Gastrocnemius medialis (tissue), 4 donors: ENCODE measurements at regions not wholly inside any gene's neighbourhood (a gene's known extent, or its start where the extent isn't known, plus 50 kb on each side); places are given as distances from the start of the nearest gene placed in this dataset.

Experiments
- ATAC-seq, 2 donors: fragments of 150-250 bp; one replicate each; pipeline ENCODE4 v1.9.1; 2016
- DNase-seq, 2 donors: peaks; one replicate each; pipeline ENCODE4 v3.0.0-alpha.2; 2019
- H3K27ac ChIP-seq, 4 donors: fragments of 200-600 bp; sonication (generic); 1 replicate in 1 of 4; 2 replicates in 3 of 4; pipeline ENCODE4 v1.5.1; 2016 to 2018; ENCODE audit warnings: mild to moderate bottlenecking in 2 of 4, moderate library complexity in 1 of 4
- H3K27me3 ChIP-seq, 3 donors: fragments of 200-600 bp; sonication (generic) in 2 of 3; 1 replicate in 1 of 3; 2 replicates in 2 of 3; pipeline versions ENCODE4 v1.5.1 to v1.6.0; 2016 to 2019; ENCODE audit warnings: mild to moderate bottlenecking in 1 of 3, moderate library complexity in 1 of 3
- H3K36me3 ChIP-seq, 2 donors: fragments of 200-600 bp; sonication (generic) in 1 of 2; one replicate each; pipeline ENCODE4 v1.5.1; 2017 to 2018
- H3K4me1 ChIP-seq, 2 donors: fragments of 200-600 bp; sonication (generic) in 1 of 2; one replicate each; pipeline ENCODE4 v1.5.1; 2016 to 2017; ENCODE audit warnings: mild to moderate bottlenecking in 2 of 2
- H3K4me3 ChIP-seq, 4 donors: fragments of 200-600 bp; sonication (generic) in 3 of 4; 1 replicate in 1 of 4; 2 replicates in 3 of 4; pipeline ENCODE4 v1.5.1; 2016 to 2019; ENCODE audit warnings: mild to moderate bottlenecking in 2 of 4
- H3K9me3 ChIP-seq, 3 donors: fragments of 200-600 bp; sonication (generic) in 2 of 3; 1 replicate in 1 of 3; 2 replicates in 2 of 3; pipeline ENCODE4 v1.5.1; 2016 to 2019
- POLR2A ChIP-seq, 2 donors: fragments of 450-650 bp; IDR thresholded peaks; one replicate each; pipeline ENCODE4 v1.6.1; 2017; ENCODE audit warnings: antibody characterized with exemption in 2 of 2, mild to moderate bottlenecking in 2 of 2, moderate library complexity in 2 of 2
- in situ Hi-C, 4 donors: fragments of 200-750 bp; cut with MboI; loops; one replicate each; pipeline versions ENCODE4 v1.15.0 to v1.8.0; 2017; ENCODE audit warnings: low sequenced_read_pairs in 4 of 4
- intact Hi-C: fragments of 100-400 bp; cut with DNase I; formaldehyde crosslinking; loops from one replicate; pipeline ENCODE4 v1.15.1; 2023; ENCODE audit warnings: low total_unique reads
- TF ChIP-seq, protein P1 (sequence below), 5 experiments: fragments of 450-650 bp in 3 of 5; fragments of 200-600 bp in 2 of 5; sonication (generic) in 2 of 5; IDR thresholded peaks in 4 of 5; conservative IDR thresholded peaks in 1 of 5; 1 replicate in 4 of 5; 2 replicates in 1 of 5; pipeline ENCODE4 v1.5.1; 2016 to 2019; ENCODE audit warnings: antibody characterized with exemption in 5 of 5, mild to moderate bottlenecking in 3 of 5, moderate library complexity in 3 of 5

DNA sequence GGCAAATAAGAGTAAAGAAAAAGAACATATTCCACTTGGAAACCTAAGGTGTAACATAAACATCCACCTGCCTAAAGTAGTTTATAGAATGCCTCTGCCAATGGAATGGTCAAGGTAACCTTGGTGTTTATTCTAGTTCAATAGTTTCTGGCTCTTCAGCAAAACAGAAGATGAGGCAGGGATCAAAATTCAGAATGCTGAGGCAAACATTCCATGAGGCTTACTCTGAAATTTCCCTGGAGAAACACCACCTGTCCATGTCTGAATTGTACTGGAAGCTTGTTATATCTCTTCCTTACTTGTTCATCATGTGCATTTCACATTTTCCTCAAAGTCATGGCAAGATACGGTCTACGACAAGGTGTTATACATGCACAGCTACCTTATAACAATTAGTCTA is 1862.4 kb upstream of the ACO1 start:
- intact Hi-C loops: no loop called here
- Histone ChIP-seq H3K27me3 (no peaks in the 10 kb centered on the region), H3K36me3 (no peaks in the 10 kb centered on the region), H3K4me1 (no peaks in the 10 kb centered on the region), H3K9me3 (no peaks in the 10 kb centered on the region), H3K27ac (no peak overlapping the region), H3K4me3 (no peak overlapping the region)
- TF ChIP-seq, protein P1, sequence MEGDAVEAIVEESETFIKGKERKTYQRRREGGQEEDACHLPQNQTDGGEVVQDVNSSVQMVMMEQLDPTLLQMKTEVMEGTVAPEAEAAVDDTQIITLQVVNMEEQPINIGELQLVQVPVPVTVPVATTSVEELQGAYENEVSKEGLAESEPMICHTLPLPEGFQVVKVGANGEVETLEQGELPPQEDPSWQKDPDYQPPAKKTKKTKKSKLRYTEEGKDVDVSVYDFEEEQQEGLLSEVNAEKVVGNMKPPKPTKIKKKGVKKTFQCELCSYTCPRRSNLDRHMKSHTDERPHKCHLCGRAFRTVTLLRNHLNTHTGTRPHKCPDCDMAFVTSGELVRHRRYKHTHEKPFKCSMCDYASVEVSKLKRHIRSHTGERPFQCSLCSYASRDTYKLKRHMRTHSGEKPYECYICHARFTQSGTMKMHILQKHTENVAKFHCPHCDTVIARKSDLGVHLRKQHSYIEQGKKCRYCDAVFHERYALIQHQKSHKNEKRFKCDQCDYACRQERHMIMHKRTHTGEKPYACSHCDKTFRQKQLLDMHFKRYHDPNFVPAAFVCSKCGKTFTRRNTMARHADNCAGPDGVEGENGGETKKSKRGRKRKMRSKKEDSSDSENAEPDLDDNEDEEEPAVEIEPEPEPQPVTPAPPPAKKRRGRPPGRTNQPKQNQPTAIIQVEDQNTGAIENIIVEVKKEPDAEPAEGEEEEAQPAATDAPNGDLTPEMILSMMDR (IDR thresholded peaks at IDR 0.05 in 4 of 5, conservative IDR thresholded peaks at IDR 0.05 in 1 of 5): no peak
- no peak for TF ChIP-seq POLR2A (IDR thresholded peaks at IDR 0.05)
- ATAC-seq: no peak
- in situ Hi-C loops: no loop called here
- no peak for DNase-seq

DNA sequence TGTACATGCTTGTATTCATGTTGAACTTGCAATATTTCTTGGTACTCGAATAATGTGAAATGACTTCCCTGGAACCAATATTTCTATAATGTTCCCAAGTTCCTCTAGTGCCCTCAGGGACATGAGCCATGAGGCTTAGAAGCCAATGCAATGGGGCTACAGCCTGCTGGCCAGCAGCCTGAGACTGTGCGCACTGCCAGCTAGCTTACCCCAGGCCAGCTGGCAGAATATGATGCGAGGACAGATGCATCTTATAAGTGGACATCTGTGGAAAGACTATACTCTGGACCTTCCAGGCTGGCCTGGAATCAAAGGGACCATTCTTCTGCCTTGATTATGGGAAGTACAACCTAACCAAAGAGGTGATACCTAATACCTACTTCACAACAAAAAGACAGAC is 1862.0 kb upstream of the ACO1 start:
- H3K4me3 ChIP-seq: no peak overlapping the region
- intact Hi-C loops: no loop called here
- no peaks in the 10 kb centered on the region for H3K27me3 ChIP-seq
- H3K4me1 ChIP-seq: no peaks in the 10 kb centered on the region
- in situ Hi-C loops: no loop called here
- H3K9me3 ChIP-seq: no peaks in the 10 kb centered on the region
- no peak overlapping the region for H3K27ac ChIP-seq
- H3K36me3 ChIP-seq: no peaks in the 10 kb centered on the region
- DNase-seq (no peak), ATAC-seq (no peak)
- TF ChIP-seq, protein P1 (IDR thresholded peaks at IDR 0.05 in 4 of 5, conservative IDR thresholded peaks at IDR 0.05 in 1 of 5): no peak
- no peak for TF ChIP-seq POLR2A (IDR thresholded peaks at IDR 0.05)

DNA sequence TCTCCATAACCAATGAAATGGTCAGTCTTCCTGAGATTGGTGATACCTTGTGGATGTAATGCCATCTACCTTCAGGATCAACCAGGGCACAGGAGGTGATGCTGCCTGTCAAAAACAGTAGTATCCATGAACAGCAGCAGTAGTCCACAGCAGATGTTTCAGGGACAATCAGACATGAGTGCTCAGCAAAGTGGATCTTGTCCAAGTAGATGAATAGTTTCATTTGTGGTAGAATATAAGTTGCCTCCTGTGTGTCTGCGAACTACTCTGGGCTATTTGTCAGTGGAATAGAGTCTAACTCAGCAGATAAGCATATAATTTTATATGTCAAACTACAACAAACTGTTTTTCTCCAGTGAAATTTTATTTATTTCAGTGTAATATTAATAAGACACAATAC is 1860.1 kb upstream of the ACO1 start:
- intact Hi-C loops: no loop called here
- H3K27me3 ChIP-seq: no peaks in the 10 kb centered on the region
- TF ChIP-seq, protein P1 (IDR thresholded peaks at IDR 0.05 in 4 of 5, conservative IDR thresholded peaks at IDR 0.05 in 1 of 5): no peak
- no peak for TF ChIP-seq POLR2A (IDR thresholded peaks at IDR 0.05)
- in situ Hi-C loops: no loop called here
- no peaks in the 10 kb centered on the region for H3K9me3 ChIP-seq
- H3K4me1 ChIP-seq: no peaks in the 10 kb centered on the region
- ATAC-seq (no peak), DNase-seq (no peak)
- no peaks in the 10 kb centered on the region for H3K36me3 ChIP-seq
- no peak overlapping the region for H3K4me3 ChIP-seq
- no peak overlapping the region for H3K27ac ChIP-seq

DNA sequence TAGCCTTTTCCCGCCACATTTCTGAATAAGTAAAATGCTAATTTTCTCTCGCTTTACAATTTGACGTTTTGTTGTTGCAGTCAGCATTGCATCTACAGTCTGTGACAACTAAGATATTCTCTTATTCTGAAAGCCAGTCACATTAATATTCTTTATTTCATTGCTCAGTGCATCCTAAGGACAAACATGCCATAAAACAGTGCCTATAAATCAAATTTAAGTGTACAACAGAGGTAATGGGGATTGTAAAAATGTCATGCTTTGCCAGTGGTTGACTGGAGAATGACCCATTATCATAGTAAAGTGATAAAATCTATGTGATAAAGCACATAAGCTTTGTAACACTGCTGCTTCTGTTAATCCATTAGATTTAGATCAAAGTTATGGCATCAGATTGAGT is 1850.0 kb upstream of the ACO1 start:
- in situ Hi-C loops: no loop called here
- intact Hi-C loops: no loop called here
- DNase-seq (no peak), ATAC-seq (no peak)
- H3K4me1 ChIP-seq: no peaks in the 10 kb centered on the region
- H3K4me3 ChIP-seq: no peak overlapping the region
- H3K9me3 ChIP-seq: no peaks in the 10 kb centered on the region
- no peaks in the 10 kb centered on the region for H3K36me3 ChIP-seq
- no peak for TF ChIP-seq POLR2A (IDR thresholded peaks at IDR 0.05)
- TF ChIP-seq, protein P1 (IDR thresholded peaks at IDR 0.05 in 4 of 5, conservative IDR thresholded peaks at IDR 0.05 in 1 of 5): no peak
- H3K27ac ChIP-seq: no peak overlapping the region
- no peaks in the 10 kb centered on the region for H3K27me3 ChIP-seq

DNA sequence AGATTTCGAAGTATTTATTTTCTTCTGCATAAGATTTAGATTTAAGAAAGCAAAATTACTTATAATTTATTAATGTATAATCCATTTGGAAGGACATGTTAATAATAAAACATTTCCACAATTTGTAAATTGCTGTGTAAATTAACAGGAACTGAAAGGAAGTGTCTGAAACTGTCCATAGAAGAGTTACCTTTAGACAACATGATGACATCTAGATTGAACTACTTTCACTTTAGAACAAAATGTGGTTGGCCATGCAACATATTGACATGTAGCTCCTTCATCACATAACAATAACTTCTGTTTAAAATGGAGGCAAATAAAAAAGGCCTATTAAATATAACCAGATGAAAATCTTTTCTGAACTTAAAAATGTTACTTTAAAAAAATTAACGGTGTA is 1849.5 kb upstream of the ACO1 start:
- no peak for TF ChIP-seq POLR2A (IDR thresholded peaks at IDR 0.05)
- TF ChIP-seq, protein P1 (IDR thresholded peaks at IDR 0.05 in 4 of 5, conservative IDR thresholded peaks at IDR 0.05 in 1 of 5): no peak
- no peaks in the 10 kb centered on the region for H3K9me3 ChIP-seq
- intact Hi-C loops: no loop called here
- no peak overlapping the region for H3K27ac ChIP-seq
- H3K36me3 ChIP-seq: no peaks in the 10 kb centered on the region
- no peaks in the 10 kb centered on the region for H3K4me1 ChIP-seq
- no peaks in the 10 kb centered on the region for H3K27me3 ChIP-seq
- in situ Hi-C loops: no loop called here
- DNase-seq (no peak), ATAC-seq (no peak)
- H3K4me3 ChIP-seq: no peak overlapping the region
